HCT116 (cell line): ENCODE measurements at regions not wholly inside any gene's neighbourhood (a gene's known extent, or its start where the extent isn't known, plus 50 kb on each side); places are given as distances from the start of the nearest gene placed in this dataset.

Experiments
- ATAC-seq: fragments of 200-7000 bp; cut with Tn5 transposase; 2 replicates; pipeline ENCODE4 v1.9.1; 2020; ENCODE audit warnings: mild to moderate bottlenecking, moderate library complexity
- BruUV-seq: library from RNA; stranded (reverse); fragments of 400-500 nt; replicated peaks from 2 replicates; lab custom pipeline; 2021; lab: Mats Ljungman, UMichigan
- CTCF ChIA-PET: fragments of 300-600 bp; sonication (Branson Sonifier 250); formaldehyde crosslinking; loops from one replicate; lab custom pipeline; 2021; ENCODE audit warnings: antibody characterized with exemption; lab: Charles Lee
- POLR2A ChIA-PET: fragments of 300-600, 350-600 bp; sonication (Branson Sonifier 250); formaldehyde crosslinking; loops from one replicate; lab custom pipeline; 2021; ENCODE audit warnings: antibody characterized with exemption; lab: Charles Lee
- RAD21 ChIA-PET, 2 experiments: fragments of 300-600 bp; sonication (Branson Sonifier 250); formaldehyde crosslinking; loops; one replicate each; lab custom pipeline; 2023; ENCODE audit warnings: low total read pairs in 2 of 2; ENCODE audit not compliant: uncharacterized antibody in 2 of 2, unreplicated experiment in 2 of 2, low non-redundant PET in 1 of 2; lab: Charles Lee
- DNase-seq: peaks from one replicate; pipeline ENCODE4 v3.0.0-alpha.2; 2010; ENCODE audit warnings: low read depth, low spot score
- H2AFZ ChIP-seq: fragments of 200-600 bp; shearing (Covaris generic), sonication (generic); 2 replicates; pipeline ENCODE4 v1.6.1; 2017; ENCODE audit warnings: low read depth, mixed run types, mixed read lengths, antibody characterized with exemption, low read length; ENCODE audit not compliant: poor library complexity, severe bottlenecking
- H3K27ac ChIP-seq: 2 replicates; pipeline ENCODE4 v1.5.1; 2012; ENCODE audit warnings: low read depth, low read length
- H3K27me3 ChIP-seq: fragments of 200-600 bp; sonication (generic); 2 replicates; pipeline ENCODE4 v1.6.1; 2016; ENCODE audit warnings: mixed run types, low read length, mixed read lengths; ENCODE audit not compliant: insufficient read depth
- H3K36me3 ChIP-seq, 2 experiments: fragments of 200-500 bp in 1 of 2; fragments of 200-600 bp in 1 of 2; sonication (Bioruptor generic) in 1 of 2; sonication (generic) in 1 of 2; 2 replicates each; pipeline versions ENCODE4 v1.5.1 to v1.6.1; 2014 to 2016; ENCODE audit warnings: low read length in 2 of 2, inconsistent platforms in 1 of 2, mixed read lengths in 1 of 2, mixed run types in 1 of 2; ENCODE audit not compliant: insufficient read depth in 2 of 2, control insufficient read depth in 1 of 2
- H3K4me1 ChIP-seq, 2 experiments: fragments of 200-600 bp in 1 of 2; sonication (generic) in 1 of 2; 2 replicates each; pipeline versions ENCODE4 v1.5.1 to v1.6.1; 2012 to 2017; ENCODE audit warnings: low read length in 2 of 2, inconsistent platforms in 1 of 2, mild to moderate bottlenecking in 1 of 2, mixed read lengths in 1 of 2, mixed run types in 1 of 2, moderate library complexity in 1 of 2; ENCODE audit not compliant: insufficient read depth in 2 of 2, control insufficient read depth in 1 of 2
- H3K4me2 ChIP-seq: fragments of 200-600 bp; sonication (generic); 2 replicates; pipeline ENCODE4 v1.6.1; 2017; ENCODE audit warnings: mixed run types, low read length, mixed read lengths
- H3K4me3 ChIP-seq, 2 experiments: fragments of 200-600 bp in 1 of 2; sonication (generic) in 1 of 2; replicated peaks in 1 of 2; 2 replicates each; pipeline ENCODE4 v1.5.1; 2011 to 2016; ENCODE audit warnings: low read length in 2 of 2, control low read depth in 1 of 2, low read depth in 1 of 2, mild to moderate bottlenecking in 1 of 2, mixed read lengths in 1 of 2, mixed run types in 1 of 2
- H3K79me2 ChIP-seq: fragments of 200-600 bp; sonication (generic); 2 replicates; pipeline ENCODE4 v1.6.1; 2017; ENCODE audit warnings: mild to moderate bottlenecking, mixed run types, low read length, moderate library complexity, mixed read lengths; ENCODE audit not compliant: insufficient read depth
- H3K9ac ChIP-seq: fragments of 200-600 bp; sonication (generic); 2 replicates; pipeline ENCODE4 v1.6.1; 2016; ENCODE audit warnings: low read length, mixed read lengths
- H3K9me2 ChIP-seq: fragments of 200-600 bp; sonication (generic), shearing (Covaris generic); 2 replicates; pipeline ENCODE4 v1.6.1; 2017; ENCODE audit warnings: mixed run types, mild to moderate bottlenecking, moderate library complexity; ENCODE audit not compliant: insufficient read depth
- H3K9me3 ChIP-seq, 2 experiments: fragments of 200-500 bp in 1 of 2; fragments of 200-600 bp in 1 of 2; sonication (Bioruptor generic) in 1 of 2; sonication (generic) in 1 of 2; 2 replicates each; pipeline ENCODE4 v1.6.1; 2014 to 2017; ENCODE audit warnings: low read length in 2 of 2, mixed read lengths in 2 of 2, inconsistent platforms in 1 of 2, low read depth in 1 of 2, mild to moderate bottlenecking in 1 of 2, mixed run types in 1 of 2, moderate library complexity in 1 of 2; ENCODE audit not compliant: control insufficient read depth in 1 of 2, insufficient read depth in 1 of 2
- H4K20me1 ChIP-seq: fragments of 200-600 bp; sonication (generic), shearing (Covaris generic); 2 replicates; pipeline ENCODE4 v1.6.1; 2017; ENCODE audit warnings: mixed run types, mild to moderate bottlenecking, moderate library complexity; ENCODE audit not compliant: insufficient read depth
- ATF3 ChIP-seq: IDR thresholded peaks from 2 replicates; pipeline ENCODE4 v1.6.1; 2012
- CEBPB ChIP-seq: IDR thresholded peaks from 2 replicates; pipeline ENCODE4 v1.6.1; 2012; ENCODE audit warnings: low read depth
- EGR1 ChIP-seq: IDR thresholded peaks from 2 replicates; pipeline ENCODE4 v1.6.1; 2012; ENCODE audit warnings: low read depth
- JUND ChIP-seq: IDR thresholded peaks from 2 replicates; pipeline ENCODE4 v1.6.1; 2012
- RAD21 ChIP-seq: IDR thresholded peaks from 2 replicates; pipeline ENCODE4 v1.6.1; 2012; ENCODE audit warnings: low read depth, mild to moderate bottlenecking
- TCF7L2 ChIP-seq: IDR thresholded peaks from 2 replicates; pipeline ENCODE4 v1.7.0; 2011; ENCODE audit warnings: borderline replicate concordance, inconsistent platforms; ENCODE audit not compliant: insufficient read depth, insufficient read length; ENCODE audit errors: extremely low read depth
- YY1 ChIP-seq: IDR thresholded peaks from 2 replicates; pipeline ENCODE4 v1.6.1; 2011; ENCODE audit warnings: low read length, low read depth, moderate library complexity, mild to moderate bottlenecking; ENCODE audit not compliant: insufficient replicate concordance; ENCODE audit errors: extremely low read depth
- ZFX ChIP-seq: fragments of 450-650 bp; IDR thresholded peaks from 2 replicates; pipeline ENCODE4 v1.6.1; 2017
- ZNF274 ChIP-seq: fragments of 200-500 bp; sonication (Bioruptor generic); IDR thresholded peaks from 2 replicates; pipeline ENCODE4 v1.6.1; 2014; ENCODE audit warnings: mild to moderate bottlenecking, low read depth, low read length, inconsistent platforms
- intact Hi-C: fragments of 100-400 bp; cut with micrococcal nuclease; formaldehyde crosslinking; loops from 2 replicates; pipeline ENCODE4 v1.10.0; 2022
- TF ChIP-seq, protein P1 (sequence below): IDR thresholded peaks from 2 replicates; pipeline ENCODE4 v1.6.1; 2012; ENCODE audit warnings: low read depth
- TF ChIP-seq, protein P2 (sequence below): IDR thresholded peaks from 2 replicates; pipeline ENCODE4 v1.6.1; 2012
- TF ChIP-seq, protein P3 (sequence below): IDR thresholded peaks from 2 replicates; pipeline ENCODE4 v1.6.1; 2011; ENCODE audit warnings: mild to moderate bottlenecking, low read length, moderate library complexity; ENCODE audit not compliant: insufficient replicate concordance; ENCODE audit errors: extremely low read depth

DNA sequence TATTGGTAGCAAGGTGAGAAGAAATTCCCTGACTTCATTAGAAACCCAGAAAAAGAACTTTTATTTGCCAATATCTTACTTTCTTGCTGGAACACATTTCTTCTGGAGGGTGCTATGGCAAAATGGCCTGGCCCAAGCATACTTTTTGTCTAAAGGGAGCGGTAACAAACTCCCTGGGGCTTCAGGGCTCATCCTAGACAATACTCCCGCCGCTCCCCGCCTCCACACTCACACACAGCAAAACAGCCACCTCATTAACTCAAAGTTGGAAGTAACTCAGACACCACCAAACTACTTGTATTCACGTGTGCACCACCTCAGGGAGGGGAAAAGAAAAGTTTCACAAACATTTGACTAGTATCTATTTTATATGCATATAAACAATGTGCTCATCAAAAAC lies 75.7 kb downstream of the IGSF1 start:
- BruUV-seq = no TSS peak
- Histone ChIP-seq H3K9me2 (no peaks in the 10 kb centered on the region), H3K79me2 (no peaks in the 10 kb centered on the region), H3K27ac (no peak overlapping the region), H3K27me3 (peaks cover 9% of the 10 kb centered on the region; the same call in 1 of the 2 replicates), H3K4me2 (no peak overlapping the region), H3K9me3 (no peaks in the 10 kb centered on the region), H4K20me1 (no peaks in the 10 kb centered on the region), H3K4me3 (no peak overlapping the region), H3K9ac (no peak overlapping the region), H3K4me1 (no peaks in the 10 kb centered on the region), H2AFZ (no peak overlapping the region), H3K36me3 (no peaks in the 10 kb centered on the region)
- ChIA-PET CTCF (no interaction called here), RAD21 (no interaction called here), POLR2A (no interaction called here)
- ATAC-seq (no peak), DNase-seq (no peak)
- intact Hi-C loops = no loop called here
- TF ChIP-seq, protein P1, sequence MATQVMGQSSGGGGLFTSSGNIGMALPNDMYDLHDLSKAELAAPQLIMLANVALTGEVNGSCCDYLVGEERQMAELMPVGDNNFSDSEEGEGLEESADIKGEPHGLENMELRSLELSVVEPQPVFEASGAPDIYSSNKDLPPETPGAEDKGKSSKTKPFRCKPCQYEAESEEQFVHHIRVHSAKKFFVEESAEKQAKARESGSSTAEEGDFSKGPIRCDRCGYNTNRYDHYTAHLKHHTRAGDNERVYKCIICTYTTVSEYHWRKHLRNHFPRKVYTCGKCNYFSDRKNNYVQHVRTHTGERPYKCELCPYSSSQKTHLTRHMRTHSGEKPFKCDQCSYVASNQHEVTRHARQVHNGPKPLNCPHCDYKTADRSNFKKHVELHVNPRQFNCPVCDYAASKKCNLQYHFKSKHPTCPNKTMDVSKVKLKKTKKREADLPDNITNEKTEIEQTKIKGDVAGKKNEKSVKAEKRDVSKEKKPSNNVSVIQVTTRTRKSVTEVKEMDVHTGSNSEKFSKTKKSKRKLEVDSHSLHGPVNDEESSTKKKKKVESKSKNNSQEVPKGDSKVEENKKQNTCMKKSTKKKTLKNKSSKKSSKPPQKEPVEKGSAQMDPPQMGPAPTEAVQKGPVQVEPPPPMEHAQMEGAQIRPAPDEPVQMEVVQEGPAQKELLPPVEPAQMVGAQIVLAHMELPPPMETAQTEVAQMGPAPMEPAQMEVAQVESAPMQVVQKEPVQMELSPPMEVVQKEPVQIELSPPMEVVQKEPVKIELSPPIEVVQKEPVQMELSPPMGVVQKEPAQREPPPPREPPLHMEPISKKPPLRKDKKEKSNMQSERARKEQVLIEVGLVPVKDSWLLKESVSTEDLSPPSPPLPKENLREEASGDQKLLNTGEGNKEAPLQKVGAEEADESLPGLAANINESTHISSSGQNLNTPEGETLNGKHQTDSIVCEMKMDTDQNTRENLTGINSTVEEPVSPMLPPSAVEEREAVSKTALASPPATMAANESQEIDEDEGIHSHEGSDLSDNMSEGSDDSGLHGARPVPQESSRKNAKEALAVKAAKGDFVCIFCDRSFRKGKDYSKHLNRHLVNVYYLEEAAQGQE = no peak
- TF ChIP-seq TCF7L2 (no peak), CEBPB (no peak), EGR1 (no peak), ZFX (no peak), YY1 (no peak), ZNF274 (no peak), ATF3 (no peak), RAD21 (no peak), JUND (no peak)
- TF ChIP-seq, protein P2, sequence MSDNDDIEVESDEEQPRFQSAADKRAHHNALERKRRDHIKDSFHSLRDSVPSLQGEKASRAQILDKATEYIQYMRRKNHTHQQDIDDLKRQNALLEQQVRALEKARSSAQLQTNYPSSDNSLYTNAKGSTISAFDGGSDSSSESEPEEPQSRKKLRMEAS = no peak
- TF ChIP-seq, protein P3, sequence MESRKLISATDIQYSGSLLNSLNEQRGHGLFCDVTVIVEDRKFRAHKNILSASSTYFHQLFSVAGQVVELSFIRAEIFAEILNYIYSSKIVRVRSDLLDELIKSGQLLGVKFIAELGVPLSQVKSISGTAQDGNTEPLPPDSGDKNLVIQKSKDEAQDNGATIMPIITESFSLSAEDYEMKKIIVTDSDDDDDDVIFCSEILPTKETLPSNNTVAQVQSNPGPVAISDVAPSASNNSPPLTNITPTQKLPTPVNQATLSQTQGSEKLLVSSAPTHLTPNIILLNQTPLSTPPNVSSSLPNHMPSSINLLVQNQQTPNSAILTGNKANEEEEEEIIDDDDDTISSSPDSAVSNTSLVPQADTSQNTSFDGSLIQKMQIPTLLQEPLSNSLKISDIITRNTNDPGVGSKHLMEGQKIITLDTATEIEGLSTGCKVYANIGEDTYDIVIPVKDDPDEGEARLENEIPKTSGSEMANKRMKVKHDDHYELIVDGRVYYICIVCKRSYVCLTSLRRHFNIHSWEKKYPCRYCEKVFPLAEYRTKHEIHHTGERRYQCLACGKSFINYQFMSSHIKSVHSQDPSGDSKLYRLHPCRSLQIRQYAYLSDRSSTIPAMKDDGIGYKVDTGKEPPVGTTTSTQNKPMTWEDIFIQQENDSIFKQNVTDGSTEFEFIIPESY = no peak
